ENCODE measurements at regions not wholly inside any gene's neighbourhood (a gene's known extent, or its start where the extent isn't known, plus 50 kb on each side); places are given as distances from the start of the nearest gene placed in this dataset.

DNA sequence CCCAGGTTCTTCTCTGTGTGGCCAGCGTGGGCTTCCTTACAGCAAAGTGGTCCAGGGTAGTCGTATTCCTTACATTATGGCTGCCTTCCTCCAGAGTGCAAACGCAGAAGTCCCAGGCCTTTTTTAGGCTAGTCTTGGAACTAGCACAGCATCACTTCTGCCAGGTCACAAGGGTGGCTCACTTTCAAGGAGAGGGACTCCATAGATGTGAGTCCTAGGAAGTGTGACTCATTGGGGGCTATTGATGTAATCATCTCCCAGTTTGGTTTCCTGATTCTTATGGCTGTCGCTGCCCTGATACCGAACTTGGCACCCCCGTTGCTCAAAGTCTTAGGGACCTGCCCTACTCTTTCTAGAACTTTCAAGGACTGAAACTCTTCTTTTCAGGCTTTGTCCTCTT, 140.0 kb downstream of the DCK start:
- TF ChIP-seq, protein P1, sequence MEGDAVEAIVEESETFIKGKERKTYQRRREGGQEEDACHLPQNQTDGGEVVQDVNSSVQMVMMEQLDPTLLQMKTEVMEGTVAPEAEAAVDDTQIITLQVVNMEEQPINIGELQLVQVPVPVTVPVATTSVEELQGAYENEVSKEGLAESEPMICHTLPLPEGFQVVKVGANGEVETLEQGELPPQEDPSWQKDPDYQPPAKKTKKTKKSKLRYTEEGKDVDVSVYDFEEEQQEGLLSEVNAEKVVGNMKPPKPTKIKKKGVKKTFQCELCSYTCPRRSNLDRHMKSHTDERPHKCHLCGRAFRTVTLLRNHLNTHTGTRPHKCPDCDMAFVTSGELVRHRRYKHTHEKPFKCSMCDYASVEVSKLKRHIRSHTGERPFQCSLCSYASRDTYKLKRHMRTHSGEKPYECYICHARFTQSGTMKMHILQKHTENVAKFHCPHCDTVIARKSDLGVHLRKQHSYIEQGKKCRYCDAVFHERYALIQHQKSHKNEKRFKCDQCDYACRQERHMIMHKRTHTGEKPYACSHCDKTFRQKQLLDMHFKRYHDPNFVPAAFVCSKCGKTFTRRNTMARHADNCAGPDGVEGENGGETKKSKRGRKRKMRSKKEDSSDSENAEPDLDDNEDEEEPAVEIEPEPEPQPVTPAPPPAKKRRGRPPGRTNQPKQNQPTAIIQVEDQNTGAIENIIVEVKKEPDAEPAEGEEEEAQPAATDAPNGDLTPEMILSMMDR (IDR thresholded peaks at IDR 0.05): no peak
- no peak for TF ChIP-seq POLR2A (IDR thresholded peaks at IDR 0.05)
